ENCODE measurements at regions not wholly inside any gene's neighbourhood (a gene's known extent, or its start where the extent isn't known, plus 50 kb on each side); places are given as distances from the start of the nearest gene placed in this dataset.

GRCh38 chr5:58199087-58199486 is 260.8 kb downstream of the PLK2 start:
- H3K9me3 ChIP-seq (ENCODE audit: control insufficient read depth in 1 of 2, low read length in 2 of 2) = no peaks in the 10 kb centered on the region
- H3K27ac ChIP-seq (ENCODE audit: low read length) = no peak overlapping the region
- H3K4me3 ChIP-seq (ENCODE audit: low read depth in 1 of 2, low read length in 2 of 2) = no peak overlapping the region
- no peaks in the 10 kb centered on the region for H3K27me3 ChIP-seq (ENCODE audit: low read depth, low read length)
- no peaks in the 10 kb centered on the region for H3K4me1 ChIP-seq (ENCODE audit: control insufficient read depth in 1 of 2, insufficient read depth in 2 of 2, low read length in 2 of 2)
- no peaks in the 10 kb centered on the region for H3K36me3 ChIP-seq (ENCODE audit: control insufficient read depth in 1 of 2, insufficient read depth in 2 of 2, low read length in 2 of 2)

DNA sequence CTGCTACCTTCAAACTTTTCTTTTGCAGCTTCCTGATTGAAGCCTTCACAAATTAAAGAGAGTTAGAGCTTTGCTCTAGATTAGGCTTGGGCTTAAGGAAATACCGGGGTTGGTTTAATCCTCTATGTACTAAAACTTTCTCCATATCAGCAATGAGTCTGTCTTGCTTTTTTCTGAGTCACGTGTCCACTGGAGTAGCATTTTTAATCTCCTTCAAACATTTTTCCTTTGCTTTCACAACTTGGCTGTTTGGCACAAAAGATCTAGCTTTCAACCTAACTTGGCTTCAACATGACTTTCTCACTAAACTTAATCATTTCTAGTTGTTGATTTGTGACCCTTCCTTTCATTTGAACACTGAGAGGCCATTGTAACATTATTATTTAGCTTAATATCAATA is 261.6 kb downstream of the PLK2 start:
- Histone ChIP-seq H3K9me3 (ENCODE audit: control insufficient read depth in 1 of 2, low read length in 2 of 2) (no peaks in the 10 kb centered on the region), H3K4me1 (ENCODE audit: control insufficient read depth in 1 of 2, insufficient read depth in 2 of 2, low read length in 2 of 2) (no peaks in the 10 kb centered on the region), H3K4me3 (ENCODE audit: low read depth in 1 of 2, low read length in 2 of 2) (no peak overlapping the region), H3K36me3 (ENCODE audit: control insufficient read depth in 1 of 2, insufficient read depth in 2 of 2, low read length in 2 of 2) (no peaks in the 10 kb centered on the region), H3K27ac (ENCODE audit: low read length) (no peak overlapping the region), H3K27me3 (ENCODE audit: low read depth, low read length) (no peaks in the 10 kb centered on the region)

DNA sequence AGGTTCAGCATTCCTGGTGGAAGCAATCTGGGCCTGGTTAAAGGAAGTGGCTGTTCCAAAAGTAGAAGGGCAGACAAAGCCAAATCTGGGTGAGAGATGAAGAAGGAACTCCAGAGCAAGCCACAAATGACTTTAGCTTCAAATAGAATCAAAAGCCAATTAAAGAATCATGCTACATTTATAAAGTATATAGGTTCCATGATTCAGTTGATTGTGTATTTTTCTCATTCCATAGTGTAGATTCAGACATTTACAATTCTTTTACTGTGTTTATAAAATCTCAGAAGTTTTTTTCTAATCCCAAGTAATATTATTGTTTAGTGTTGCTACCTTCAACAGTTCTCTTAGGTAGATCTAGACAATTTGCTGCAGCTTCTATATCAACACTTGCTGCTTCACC is 262.0 kb downstream of the PLK2 start:
- H3K27me3 ChIP-seq (ENCODE audit: low read depth, low read length) = no peaks in the 10 kb centered on the region
- H3K27ac ChIP-seq (ENCODE audit: low read length) = no peak overlapping the region
- no peaks in the 10 kb centered on the region for H3K36me3 ChIP-seq (ENCODE audit: control insufficient read depth in 1 of 2, insufficient read depth in 2 of 2, low read length in 2 of 2)
- no peaks in the 10 kb centered on the region for H3K4me1 ChIP-seq (ENCODE audit: control insufficient read depth in 1 of 2, insufficient read depth in 2 of 2, low read length in 2 of 2)
- no peak overlapping the region for H3K4me3 ChIP-seq (ENCODE audit: low read depth in 1 of 2, low read length in 2 of 2)
- no peaks in the 10 kb centered on the region for H3K9me3 ChIP-seq (ENCODE audit: control insufficient read depth in 1 of 2, low read length in 2 of 2)

- Histone ChIP-seq H3K4me3 (ENCODE audit: low read depth in 1 of 2, low read length in 2 of 2) (no peak overlapping the region), H3K27me3 (ENCODE audit: low read depth, low read length) (no peaks in the 10 kb centered on the region), H3K9me3 (ENCODE audit: control insufficient read depth in 1 of 2, low read length in 2 of 2) (no peaks in the 10 kb centered on the region), H3K27ac (ENCODE audit: low read length) (no peak overlapping the region), H3K36me3 (ENCODE audit: control insufficient read depth in 1 of 2, insufficient read depth in 2 of 2, low read length in 2 of 2) (no peaks in the 10 kb centered on the region), H3K4me1 (ENCODE audit: control insufficient read depth in 1 of 2, insufficient read depth in 2 of 2, low read length in 2 of 2) (no peaks in the 10 kb centered on the region)
Observed at GRCh38 chr5:58191443-58191842, 268.4 kb downstream of the PLK2 start.

DNA sequence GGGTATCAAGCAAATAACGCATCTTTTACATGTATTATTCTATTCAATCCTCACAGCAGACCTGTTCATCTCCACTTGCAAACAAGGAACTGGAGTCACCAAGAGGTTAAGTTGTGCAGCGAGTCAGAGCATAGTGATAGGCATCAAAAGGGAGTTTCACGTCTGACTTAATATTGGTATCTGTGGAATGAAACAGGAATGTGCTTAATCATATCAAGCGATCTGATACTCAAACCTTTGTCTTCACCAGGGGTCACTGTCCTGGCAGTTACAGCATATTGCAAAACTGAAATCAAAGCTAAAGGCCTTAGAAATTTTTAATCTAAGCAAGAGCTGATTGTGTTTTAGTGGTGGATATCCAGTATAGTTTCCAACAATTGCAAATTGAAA is 271.6 kb downstream of the PLK2 start:
- no peak overlapping the region for H3K4me3 ChIP-seq (ENCODE audit: low read depth in 1 of 2, low read length in 2 of 2)
- peaks cover 0 to 3% of the 10 kb centered on the region in 2 donors for H3K4me1 ChIP-seq (ENCODE audit: control insufficient read depth in 1 of 2, insufficient read depth in 2 of 2, low read length in 2 of 2)
- no peaks in the 10 kb centered on the region for H3K9me3 ChIP-seq (ENCODE audit: control insufficient read depth in 1 of 2, low read length in 2 of 2)
- H3K27ac ChIP-seq (ENCODE audit: low read length) = no peak overlapping the region
- no peaks in the 10 kb centered on the region for H3K36me3 ChIP-seq (ENCODE audit: control insufficient read depth in 1 of 2, insufficient read depth in 2 of 2, low read length in 2 of 2)
- no peaks in the 10 kb centered on the region for H3K27me3 ChIP-seq (ENCODE audit: low read depth, low read length)

GRCh38 chr5:58187432-58188261 is 272.2 kb downstream of the PLK2 start:
- peaks cover 0 to 3% of the 10 kb centered on the region in 2 donors for H3K4me1 ChIP-seq (ENCODE audit: control insufficient read depth in 1 of 2, insufficient read depth in 2 of 2, low read length in 2 of 2)
- H3K27ac ChIP-seq (ENCODE audit: low read length) = no peak overlapping the region
- H3K36me3 ChIP-seq (ENCODE audit: control insufficient read depth in 1 of 2, insufficient read depth in 2 of 2, low read length in 2 of 2) = no peaks in the 10 kb centered on the region
- no peaks in the 10 kb centered on the region for H3K9me3 ChIP-seq (ENCODE audit: control insufficient read depth in 1 of 2, low read length in 2 of 2)
- H3K27me3 ChIP-seq (ENCODE audit: low read depth, low read length) = no peaks in the 10 kb centered on the region
- H3K4me3 ChIP-seq (ENCODE audit: low read depth in 1 of 2, low read length in 2 of 2) = no peak overlapping the region

DNA sequence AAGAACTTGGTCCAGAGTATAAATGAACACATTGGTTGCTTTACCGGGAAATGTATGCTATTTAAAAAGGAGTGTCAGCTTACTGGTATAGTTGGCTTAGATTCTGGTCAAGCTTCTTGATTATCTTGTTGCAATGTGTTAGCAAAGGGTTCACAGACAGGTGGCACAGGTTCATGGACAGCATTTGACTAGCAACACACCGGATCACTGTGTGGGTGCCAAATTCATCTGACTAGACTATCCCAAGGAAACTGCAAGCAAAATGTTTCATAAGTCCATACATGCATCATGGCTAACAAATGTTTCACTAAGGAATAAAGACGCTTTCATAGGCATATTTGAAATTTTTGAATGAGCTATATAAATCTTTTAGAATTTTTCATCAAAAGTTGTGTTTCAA is 274.1 kb downstream of the PLK2 start:
- Histone ChIP-seq H3K4me3 (ENCODE audit: low read depth in 1 of 2, low read length in 2 of 2) (no peak overlapping the region), H3K27ac (ENCODE audit: low read length) (no peak overlapping the region), H3K4me1 (ENCODE audit: control insufficient read depth in 1 of 2, insufficient read depth in 2 of 2, low read length in 2 of 2) (peaks cover 0 to 3% of the 10 kb centered on the region in 2 donors), H3K36me3 (ENCODE audit: control insufficient read depth in 1 of 2, insufficient read depth in 2 of 2, low read length in 2 of 2) (no peaks in the 10 kb centered on the region), H3K9me3 (ENCODE audit: control insufficient read depth in 1 of 2, low read length in 2 of 2) (no peaks in the 10 kb centered on the region), H3K27me3 (ENCODE audit: low read depth, low read length) (no peaks in the 10 kb centered on the region)

DNA sequence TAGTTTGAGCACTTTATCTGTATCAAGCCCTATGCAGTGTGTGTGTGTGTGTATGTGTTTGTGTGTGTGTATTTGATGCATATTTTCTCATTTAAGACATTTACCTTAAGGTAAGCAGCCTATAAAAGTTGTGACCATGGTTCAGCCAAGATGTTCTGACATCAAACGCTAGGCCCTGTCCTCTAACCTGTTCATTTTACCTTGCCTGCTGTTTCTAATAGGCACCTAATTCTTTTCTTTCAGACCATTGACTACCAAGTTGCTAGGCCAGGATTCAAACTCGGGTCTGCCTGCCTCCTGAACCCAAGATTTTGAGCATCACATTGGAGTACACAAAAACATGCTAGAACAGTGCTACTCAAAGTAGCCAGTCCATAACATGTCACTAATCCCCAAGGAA is 274.5 kb downstream of the PLK2 start:
- no peak overlapping the region for H3K27ac ChIP-seq (ENCODE audit: low read length)
- H3K4me1 ChIP-seq (ENCODE audit: control insufficient read depth in 1 of 2, insufficient read depth in 2 of 2, low read length in 2 of 2) = peaks cover 0 to 3% of the 10 kb centered on the region in 2 donors

GRCh38 chr5:58184910-58185309 is 275.0 kb downstream of the PLK2 start:
- H3K36me3 ChIP-seq (ENCODE audit: control insufficient read depth in 1 of 2, insufficient read depth in 2 of 2, low read length in 2 of 2) = no peaks in the 10 kb centered on the region
- no peak overlapping the region for H3K27ac ChIP-seq (ENCODE audit: low read length)
- H3K4me1 ChIP-seq (ENCODE audit: control insufficient read depth in 1 of 2, insufficient read depth in 2 of 2, low read length in 2 of 2) = peaks cover 0 to 3% of the 10 kb centered on the region in 2 donors
- no peaks in the 10 kb centered on the region for H3K9me3 ChIP-seq (ENCODE audit: control insufficient read depth in 1 of 2, low read length in 2 of 2)
- H3K27me3 ChIP-seq (ENCODE audit: low read depth, low read length) = no peaks in the 10 kb centered on the region
- H3K4me3 ChIP-seq (ENCODE audit: low read depth in 1 of 2, low read length in 2 of 2) = no peak overlapping the region

More for the DNA sequence above, 274.5 kb downstream of the PLK2 start:
- no peaks in the 10 kb centered on the region for H3K27me3 ChIP-seq (ENCODE audit: low read depth, low read length)
- H3K4me3 ChIP-seq (ENCODE audit: low read depth in 1 of 2, low read length in 2 of 2) = no peak overlapping the region
- no peaks in the 10 kb centered on the region for H3K9me3 ChIP-seq (ENCODE audit: control insufficient read depth in 1 of 2, low read length in 2 of 2)
- H3K36me3 ChIP-seq (ENCODE audit: control insufficient read depth in 1 of 2, insufficient read depth in 2 of 2, low read length in 2 of 2) = no peaks in the 10 kb centered on the region

DNA sequence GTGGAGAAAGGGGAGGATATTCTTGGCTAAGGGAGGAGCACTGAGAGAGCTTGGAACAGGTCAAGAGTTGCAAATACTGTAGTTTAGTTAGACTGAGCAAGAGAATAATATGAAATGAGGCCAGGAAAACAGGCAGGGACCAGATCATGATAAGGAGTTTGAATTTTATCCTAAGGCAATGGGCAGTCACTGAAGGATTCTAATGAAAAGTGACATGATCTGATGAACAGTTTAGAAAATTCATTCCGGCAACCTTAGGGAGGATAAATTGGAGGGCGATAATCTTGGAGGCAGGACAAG is 276.1 kb downstream of the PLK2 start:
- no peaks in the 10 kb centered on the region for H3K27me3 ChIP-seq (ENCODE audit: low read depth, low read length)
- H3K27ac ChIP-seq (ENCODE audit: low read length) = no peak overlapping the region
- no peaks in the 10 kb centered on the region for H3K36me3 ChIP-seq (ENCODE audit: control insufficient read depth in 1 of 2, insufficient read depth in 2 of 2, low read length in 2 of 2)
- no peaks in the 10 kb centered on the region for H3K9me3 ChIP-seq (ENCODE audit: control insufficient read depth in 1 of 2, low read length in 2 of 2)
- no peak overlapping the region for H3K4me3 ChIP-seq (ENCODE audit: low read depth in 1 of 2, low read length in 2 of 2)
- peaks cover 0 to 3% of the 10 kb centered on the region in 2 donors for H3K4me1 ChIP-seq (ENCODE audit: control insufficient read depth in 1 of 2, insufficient read depth in 2 of 2, low read length in 2 of 2)

DNA sequence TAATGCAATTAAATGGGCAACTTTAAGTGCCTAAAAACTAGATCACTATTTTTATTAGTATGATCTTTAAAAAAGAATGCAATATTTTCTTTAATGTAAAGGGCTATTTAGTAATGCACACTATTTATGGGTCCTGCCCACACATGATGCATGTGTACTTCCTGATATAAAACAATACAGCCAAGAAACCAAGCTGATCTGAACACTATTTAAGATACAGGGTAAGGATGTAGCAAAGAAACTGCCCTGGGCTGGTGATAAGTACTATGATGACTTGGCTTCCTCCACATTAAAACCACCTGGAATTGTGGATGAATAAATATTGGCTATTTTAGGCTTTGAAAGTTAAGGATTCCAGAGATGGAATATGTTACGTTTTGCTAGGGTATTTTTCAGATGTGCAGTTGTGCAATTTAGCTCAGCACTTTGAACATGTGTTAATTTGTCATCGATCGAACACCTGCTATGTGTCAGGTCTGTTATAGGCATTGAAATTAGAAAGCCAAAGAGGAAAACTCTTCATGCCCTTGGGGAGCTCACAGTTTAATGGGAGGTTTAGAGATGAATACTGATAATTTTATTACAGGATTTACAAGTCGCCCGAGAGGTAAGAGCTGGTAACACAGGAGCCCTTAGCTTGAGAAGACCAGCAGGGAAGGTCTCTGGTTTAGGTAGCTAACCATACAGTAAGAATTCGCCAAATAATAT is 276.7 kb downstream of the PLK2 start:
- Histone ChIP-seq H3K4me1 (ENCODE audit: control insufficient read depth in 1 of 2, insufficient read depth in 2 of 2, low read length in 2 of 2) (peaks cover 0 to 3% of the 10 kb centered on the region in 2 donors), H3K36me3 (ENCODE audit: control insufficient read depth in 1 of 2, insufficient read depth in 2 of 2, low read length in 2 of 2) (no peaks in the 10 kb centered on the region), H3K27me3 (ENCODE audit: low read depth, low read length) (no peaks in the 10 kb centered on the region), H3K4me3 (ENCODE audit: low read depth in 1 of 2, low read length in 2 of 2) (no peak overlapping the region), H3K9me3 (ENCODE audit: control insufficient read depth in 1 of 2, low read length in 2 of 2) (no peaks in the 10 kb centered on the region), H3K27ac (ENCODE audit: low read length) (no peak overlapping the region)
